ENCODE measurements at regions not wholly inside any gene's neighbourhood (a gene's known extent, or its start where the extent isn't known, plus 50 kb on each side); places are given as distances from the start of the nearest gene placed in this dataset.

GRCh38 chr2:16348821-16349515, 316.7 kb downstream of the CYRIA start:
- Histone ChIP-seq H3K4me3 (ENCODE audit: low read depth in 2 of 2, low read length in 1 of 2) (no peak overlapping the region), H4K20me1 (ENCODE audit: insufficient read depth) (no peaks in the 10 kb centered on the region), H3K27me3 (ENCODE audit: insufficient read depth) (no peaks in the 10 kb centered on the region), H3K9ac (no peak overlapping the region), H3K27ac (ENCODE audit: low read depth in 2 of 2, low read length in 1 of 2) (no peak overlapping the region), H3F3A (replicated peaks; ENCODE audit: insufficient read depth) (no peaks in the 10 kb centered on the region), H3K9me2 (no peaks in the 10 kb centered on the region; the same call in 1 of the 2 replicates), H3K36me3 (replicated peaks in 1 of 2; ENCODE audit: control insufficient read depth in 1 of 2, insufficient read depth in 2 of 2, low read length in 1 of 2) (no peaks in the 10 kb centered on the region), H3K4me1 (ENCODE audit: control insufficient read depth in 1 of 2, insufficient read depth in 2 of 2, low read depth in 1 of 2, low read length in 1 of 2) (no peaks in the 10 kb centered on the region), H3K79me2 (ENCODE audit: insufficient read depth) (no peaks in the 10 kb centered on the region), H3K4me2 (no peak overlapping the region), H3K9me3 (no peaks in the 10 kb centered on the region; the same call in 1 of the 2 replicates), H2AFZ (ENCODE audit: low read depth) (no peak overlapping the region)
- ChIA-PET CTCF (interaction anchor here (1.0 to 1.1 kb wide), 2 partner anchors 10 to 409 kb away, joined by 3 read pairs; no protein-coding TSS in a partner anchor), POLR2A (no interaction called here)
- TF ChIP-seq, protein P1, sequence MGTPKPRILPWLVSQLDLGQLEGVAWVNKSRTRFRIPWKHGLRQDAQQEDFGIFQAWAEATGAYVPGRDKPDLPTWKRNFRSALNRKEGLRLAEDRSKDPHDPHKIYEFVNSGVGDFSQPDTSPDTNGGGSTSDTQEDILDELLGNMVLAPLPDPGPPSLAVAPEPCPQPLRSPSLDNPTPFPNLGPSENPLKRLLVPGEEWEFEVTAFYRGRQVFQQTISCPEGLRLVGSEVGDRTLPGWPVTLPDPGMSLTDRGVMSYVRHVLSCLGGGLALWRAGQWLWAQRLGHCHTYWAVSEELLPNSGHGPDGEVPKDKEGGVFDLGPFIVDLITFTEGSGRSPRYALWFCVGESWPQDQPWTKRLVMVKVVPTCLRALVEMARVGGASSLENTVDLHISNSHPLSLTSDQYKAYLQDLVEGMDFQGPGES (IDR thresholded peaks at IDR 0.05; ENCODE audit: low read depth, low read length) = no peak
- TF ChIP-seq ZBTB33 (IDR thresholded peaks at IDR 0.05; ENCODE audit: borderline replicate concordance, low read depth) = no peak
- no peak for TF ChIP-seq TAF1 (IDR thresholded peaks at IDR 0.05; ENCODE audit: borderline replicate concordance, low read depth, low read length)
- no peak for TF ChIP-seq FOXJ3 (CRISPR knock-in tag; IDR thresholded peaks at IDR 0.05)
- TF ChIP-seq RFX5 (IDR thresholded peaks at IDR 0.05; ENCODE audit: low read length) = no peak
- TF ChIP-seq, protein P2, sequence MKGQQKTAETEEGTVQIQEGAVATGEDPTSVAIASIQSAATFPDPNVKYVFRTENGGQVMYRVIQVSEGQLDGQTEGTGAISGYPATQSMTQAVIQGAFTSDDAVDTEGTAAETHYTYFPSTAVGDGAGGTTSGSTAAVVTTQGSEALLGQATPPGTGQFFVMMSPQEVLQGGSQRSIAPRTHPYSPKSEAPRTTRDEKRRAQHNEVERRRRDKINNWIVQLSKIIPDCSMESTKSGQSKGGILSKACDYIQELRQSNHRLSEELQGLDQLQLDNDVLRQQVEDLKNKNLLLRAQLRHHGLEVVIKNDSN (IDR thresholded peaks at IDR 0.05; ENCODE audit: borderline replicate concordance, low read depth) = no peak
- TF ChIP-seq GATA2 (CRISPR knock-in tag; IDR thresholded peaks at IDR 0.05) = no peak
- no peak for TF ChIP-seq ELF1 (IDR thresholded peaks at IDR 0.05)
- no peak for TF ChIP-seq EP300 (IDR thresholded peaks at IDR 0.05; ENCODE audit: borderline replicate concordance in 1 of 2, low read depth in 1 of 2, low read length in 1 of 2)
- no peak for TF ChIP-seq YY1 (IDR thresholded peaks at IDR 0.05; ENCODE audit: low read depth)
- no peak for TF ChIP-seq FOXM1 (IDR thresholded peaks at IDR 0.05; ENCODE audit: low read depth)
- TF ChIP-seq TEAD4 (IDR thresholded peaks at IDR 0.05; ENCODE audit: borderline replicate concordance, insufficient read depth) = no peak
- TF ChIP-seq FOSL2 (IDR thresholded peaks at IDR 0.05; ENCODE audit: borderline replicate concordance, low read depth) = no peak
- TF ChIP-seq CHD2 (IDR thresholded peaks at IDR 0.05; ENCODE audit: low read length, partially characterized antibody) = no peak
- no peak for TF ChIP-seq POLR2AphosphoS5 (IDR thresholded peaks at IDR 0.05; ENCODE audit: low read depth, low read length)
- TF ChIP-seq RXRA (IDR thresholded peaks at IDR 0.05; ENCODE audit: borderline replicate concordance, low read depth) = no peak
- no peak for TF ChIP-seq RAD21 (IDR thresholded peaks at IDR 0.05; ENCODE audit: low read length)
- TF ChIP-seq CTCF (IDR thresholded peaks at IDR 0.05) = no peak
- no peak for TF ChIP-seq PBX3 (IDR thresholded peaks at IDR 0.05)
- no peak for TF ChIP-seq MXI1 (IDR thresholded peaks at IDR 0.05; ENCODE audit: low read depth, low read length)
- 17% methylated on average over 3 of the region's 3 CpGs for WGBS (ENCODE audit: low lambda C conversion rate)
- DNase-seq = no peak
